KBM-7 (cell line): ENCODE measurements at regions not wholly inside any gene's neighbourhood (a gene's known extent, or its start where the extent isn't known, plus 50 kb on each side); places are given as distances from the start of the nearest gene placed in this dataset.
A peak's percentile ranks its signal among the peaks of the same experiment; 100 is the strongest.

ENCODE experiments used
- DNase-seq: peaks from one replicate; pipeline ENCODE4 v3.0.0-alpha.2; 2015
- in situ Hi-C: fragments of 300-500 bp; cut with MboI; formaldehyde crosslinking; loops from 2 replicates; pipeline ENCODE4 v1.14.3; 2020; ENCODE audit warnings: low sequenced_read_pairs, low pct_unique_long_range_greater_than_20kb, mixed read lengths

GRCh38 chr2:145744541-145745386 is 1224.8 kb upstream of the ZEB2 start:
- DNase-seq: no peak
- in situ Hi-C loops: no loop called here

- no peak for DNase-seq
- in situ Hi-C loops: no loop called here
These were observed 1223.1 kb upstream of the ZEB2 start for GRCh38 chr2:145743011-145743410.

GRCh38 chr2:145741636-145742035 is 1221.7 kb upstream of the ZEB2 start:
- DNase-seq: no peak
- in situ Hi-C loops: no loop called here

GRCh38 chr2:145741181-145741580 is 1221.3 kb upstream of the ZEB2 start:
- DNase-seq: no peak

GRCh38 chr2:145740302-145740701 is 1220.4 kb upstream of the ZEB2 start:
- DNase-seq: no peak
- in situ Hi-C loops: no loop called here

More at GRCh38 chr2:145741181-145741580, 1221.3 kb upstream of the ZEB2 start:
- in situ Hi-C loops: no loop called here

GRCh38 chr2:145739681-145740080 is 1219.8 kb upstream of the ZEB2 start:
- in situ Hi-C loops: no loop called here
- DNase-seq: no peak

GRCh38 chr2:145736871-145737270 is 1217.0 kb upstream of the ZEB2 start:
- in situ Hi-C loops: no loop called here
- DNase-seq: no peak

GRCh38 chr2:145731467-145731866 is 1211.5 kb upstream of the ZEB2 start:
- DNase-seq: no peak
- in situ Hi-C loops: no loop called here

- in situ Hi-C loops: no loop called here
- no peak for DNase-seq
These were observed 1210.3 kb upstream of the ZEB2 start for GRCh38 chr2:145729993-145730770.

GRCh38 chr2:145729481-145729880 is 1209.6 kb upstream of the ZEB2 start:
- DNase-seq: no peak
- in situ Hi-C loops: no loop called here

GRCh38 chr2:145728511-145728910 is 1208.6 kb upstream of the ZEB2 start:
- in situ Hi-C loops: no loop called here
- DNase-seq: no peak

GRCh38 chr2:145725876-145726275 is 1206.0 kb upstream of the ZEB2 start:
- in situ Hi-C loops: no loop called here
- DNase-seq: no peak

GRCh38 chr2:145724311-145724898 is 1204.5 kb upstream of the ZEB2 start:
- DNase-seq: no peak
- in situ Hi-C loops: no loop called here

- in situ Hi-C loops: no loop called here
- no peak for DNase-seq
These were observed 1204.0 kb upstream of the ZEB2 start for GRCh38 chr2:145723872-145724271.

GRCh38 chr2:145721681-145722080 is 1201.8 kb upstream of the ZEB2 start:
- in situ Hi-C loops: no loop called here

GRCh38 chr2:145715601-145716000 is 1195.7 kb upstream of the ZEB2 start:
- in situ Hi-C loops: no loop called here
- no peak for DNase-seq

More at GRCh38 chr2:145721681-145722080, 1201.8 kb upstream of the ZEB2 start:
- DNase-seq: no peak

- DNase-seq: no peak
- in situ Hi-C loops: no loop called here
These were observed 1190.4 kb upstream of the ZEB2 start for GRCh38 chr2:145710303-145710702.

GRCh38 chr2:145702305-145702704 is 1182.4 kb upstream of the ZEB2 start:
- no peak for DNase-seq
- in situ Hi-C loops: no loop called here

GRCh38 chr2:145692971-145693478 is 1173.1 kb upstream of the ZEB2 start:
- in situ Hi-C loops: no loop called here
- DNase-seq: peak; percentile 12

GRCh38 chr2:145691659-145692058 is 1171.7 kb upstream of the ZEB2 start:
- DNase-seq: no peak
- in situ Hi-C loops: no loop called here
